Body of pancreas (tissue), 4 donors: ENCODE measurements at regions not wholly inside any gene's neighbourhood (a gene's known extent, or its start where the extent isn't known, plus 50 kb on each side); places are given as distances from the start of the nearest gene placed in this dataset.

Source experiments
- POLR2A ChIP-seq, 3 donors: fragments of 450-650 bp; IDR thresholded peaks; one replicate each; pipeline ENCODE4 v1.6.1; 2016; ENCODE audit warnings: antibody characterized with exemption in 3 of 3, mild to moderate bottlenecking in 2 of 3
- TF ChIP-seq, protein P1 (sequence below), 7 experiments: fragments of 450-650 bp in 4 of 7; fragments of 200-600 bp in 3 of 7; sonication (generic) in 3 of 7; IDR thresholded peaks; one replicate each; pipeline ENCODE4 v1.5.1; 2016 to 2019; ENCODE audit warnings: antibody characterized with exemption in 7 of 7

- TF ChIP-seq, protein P1, sequence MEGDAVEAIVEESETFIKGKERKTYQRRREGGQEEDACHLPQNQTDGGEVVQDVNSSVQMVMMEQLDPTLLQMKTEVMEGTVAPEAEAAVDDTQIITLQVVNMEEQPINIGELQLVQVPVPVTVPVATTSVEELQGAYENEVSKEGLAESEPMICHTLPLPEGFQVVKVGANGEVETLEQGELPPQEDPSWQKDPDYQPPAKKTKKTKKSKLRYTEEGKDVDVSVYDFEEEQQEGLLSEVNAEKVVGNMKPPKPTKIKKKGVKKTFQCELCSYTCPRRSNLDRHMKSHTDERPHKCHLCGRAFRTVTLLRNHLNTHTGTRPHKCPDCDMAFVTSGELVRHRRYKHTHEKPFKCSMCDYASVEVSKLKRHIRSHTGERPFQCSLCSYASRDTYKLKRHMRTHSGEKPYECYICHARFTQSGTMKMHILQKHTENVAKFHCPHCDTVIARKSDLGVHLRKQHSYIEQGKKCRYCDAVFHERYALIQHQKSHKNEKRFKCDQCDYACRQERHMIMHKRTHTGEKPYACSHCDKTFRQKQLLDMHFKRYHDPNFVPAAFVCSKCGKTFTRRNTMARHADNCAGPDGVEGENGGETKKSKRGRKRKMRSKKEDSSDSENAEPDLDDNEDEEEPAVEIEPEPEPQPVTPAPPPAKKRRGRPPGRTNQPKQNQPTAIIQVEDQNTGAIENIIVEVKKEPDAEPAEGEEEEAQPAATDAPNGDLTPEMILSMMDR (IDR thresholded peaks at IDR 0.05), result no peak
- TF ChIP-seq POLR2A (IDR thresholded peaks at IDR 0.05), result no peak
Observed at GRCh38 chr12:92467886-92468285, 234.9 kb upstream of the PLEKHG7 start.
